ENCODE measurements at regions not wholly inside any gene's neighbourhood (a gene's known extent, or its start where the extent isn't known, plus 50 kb on each side); places are given as distances from the start of the nearest gene placed in this dataset.
A peak's percentile ranks its signal among the peaks of the same experiment; 100 is the strongest.

GRCh38 chr13:48155848-48156247 is 60.9 kb upstream of the MED4 start (continued):
- TF ChIP-seq LCORL (IDR thresholded peaks at IDR 0.05): no peak
- TF ChIP-seq LCORL (CRISPR knock-in tag; IDR thresholded peaks at IDR 0.05): no peak
- TF ChIP-seq FOXP1 (IDR thresholded peaks at IDR 0.05): no peak
- TF ChIP-seq FOXP1 (CRISPR knock-in tag; IDR thresholded peaks at IDR 0.05): no peak
- no peak for TF ChIP-seq SP4 (CRISPR knock-in tag; IDR thresholded peaks at IDR 0.05)
- no peak for TF ChIP-seq DBP (CRISPR knock-in tag; IDR thresholded peaks at IDR 0.05; ENCODE audit: not compliant biosample characterization)
- no peak for TF ChIP-seq ZNF20 (CRISPR knock-in tag; IDR thresholded peaks at IDR 0.05)

DNA sequence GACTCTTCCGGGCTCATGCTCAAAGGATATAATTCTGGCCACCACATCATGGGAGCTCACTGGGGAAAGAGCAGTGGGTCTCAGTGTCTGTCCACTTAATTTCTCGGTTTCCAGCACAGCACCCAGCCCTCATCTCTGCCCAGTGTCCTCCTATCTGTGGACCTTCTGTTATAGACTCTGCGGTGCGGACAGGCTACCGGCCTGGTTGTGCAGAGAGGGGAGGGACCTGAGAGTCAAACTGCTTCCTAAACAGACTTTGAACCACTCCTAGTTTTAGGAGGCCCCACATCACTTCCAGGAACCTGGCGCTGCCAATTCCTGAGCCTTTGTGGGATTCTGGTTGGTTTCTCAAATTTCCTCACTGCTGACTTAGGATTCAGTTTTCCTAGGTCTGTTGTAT is 59.8 kb upstream of the MED4 start:
- CTCF ChIA-PET (ENCODE audit: low intra/inter-chr PET ratio, low total read pairs): no interaction called here
- FAIRE-seq: no peak
- H3K4me3 ChIP-seq (replicated peaks in 1 of 3; ENCODE audit: insufficient read depth in 1 of 3, low read depth in 2 of 3, low read length in 3 of 3): peak overlapping the region; percentile 6 to 41 (median 34); a peak in 2 of 6 replicates
- H3K36me3 ChIP-seq (replicated peaks in 1 of 2; ENCODE audit: control insufficient read depth in 1 of 2, insufficient read depth in 2 of 2, low read length in 2 of 2): no peaks in the 10 kb centered on the region
- POLR2A ChIA-PET: no interaction called here
- no peaks in the 10 kb centered on the region for H3K9me3 ChIP-seq (ENCODE audit: low read length)
- H3K9ac ChIP-seq (ENCODE audit: insufficient read depth, low read depth, low read length): no peak overlapping the region
- H3K27me3 ChIP-seq (ENCODE audit: control insufficient read depth in 1 of 2, insufficient read depth in 2 of 2, low read length in 2 of 2): no peaks in the 10 kb centered on the region
- no peaks in the 10 kb centered on the region for H4K20me1 ChIP-seq (ENCODE audit: insufficient read depth, low read length)
- no TSS peak for BruUV-seq (replicated peaks)
- peaks cover 35% of the 10 kb centered on the region for H3K4me1 ChIP-seq (ENCODE audit: insufficient read depth, low read length)
- in situ Hi-C loops (cut with HindIII; ENCODE audit: extremely low pct_ligation_motif_present, low pct_unique_long_range_greater_than_20kb) (no loop called here), intact Hi-C loops (cut with micrococcal nuclease; ENCODE audit: unreplicated experiment) (no loop called here)
- WGBS (ENCODE audit: low lambda C conversion rate): 14% methylated on average over 6 of the region's 6 CpGs
- peak; percentile 95 for ATAC-seq
- H3K4me2 ChIP-seq (ENCODE audit: low read depth, low read length): peak overlapping the region; percentile 72
- no peak overlapping the region for H2AFZ ChIP-seq (ENCODE audit: low read length)
- no peaks in the 10 kb centered on the region for H3K79me2 ChIP-seq (ENCODE audit: insufficient read depth, low read length)
- H3K27ac ChIP-seq (ENCODE audit: extremely low read length, insufficient read depth, low read length): no peak overlapping the region
- DNase-seq (ENCODE audit: low spot score): peak; percentile 19
- TF ChIP-seq MNT (IDR thresholded peaks at IDR 0.05) (no peak), ZNF629 (CRISPR knock-in tag; conservative IDR thresholded peaks at IDR 0.05) (no peak), ZSCAN9 (CRISPR knock-in tag; IDR thresholded peaks at IDR 0.05; ENCODE audit: borderline replicate concordance) (no peak), AGO1 (IDR thresholded peaks at IDR 0.05; ENCODE audit: low read depth, low read length, poor library complexity, severe bottlenecking) (no peak), PPARG (CRISPR knock-in tag; conservative IDR thresholded peaks at IDR 0.05) (no peak), CREB1 (IDR thresholded peaks at IDR 0.05) (no peak), CREB1 (CRISPR knock-in tag; IDR thresholded peaks at IDR 0.05) (0 out of 2 replicates have a peak, but pooled peaks have one; percentile 15), ZNF564 (CRISPR knock-in tag; IDR thresholded peaks at IDR 0.05) (no peak), ZNF12 (CRISPR knock-in tag; IDR thresholded peaks at IDR 0.05) (peak; percentile 88), ZFP1 (CRISPR knock-in tag; IDR thresholded peaks at IDR 0.05) (no peak), SALL1 (CRISPR knock-in tag; IDR thresholded peaks at IDR 0.05) (no peak), ZNF230 (CRISPR knock-in tag; IDR thresholded peaks at IDR 0.05) (no peak), PHF5A (CRISPR knock-in tag; IDR thresholded peaks at IDR 0.05; ENCODE audit: low read depth, unreplicated experiment) (no peak), CREM (IDR thresholded peaks at IDR 0.05) (0 out of 2 replicates have a peak, but pooled peaks have one; percentile 21), CREM (CRISPR knock-in tag; IDR thresholded peaks at IDR 0.05) (no peak), SOX13 (IDR thresholded peaks at IDR 0.05) (no peak), SOX13 (CRISPR knock-in tag; conservative IDR thresholded peaks at IDR 0.05 in 1 of 2, IDR thresholded peaks at IDR 0.05 in 1 of 2) (peak in 1 of 2 experiments; percentile 2; a peak in 1 of 4 replicates), SRSF1 (optimal IDR thresholded peaks at IDR 0.05; ENCODE audit: low read depth, low read length) (no peak), CTCF (CRISPR knock-in tag; IDR thresholded peaks at IDR 0.05) (no peak)

Measured in HepG2 (cell line).